ENCODE measurements at regions not wholly inside any gene's neighbourhood (a gene's known extent, or its start where the extent isn't known, plus 50 kb on each side); places are given as distances from the start of the nearest gene placed in this dataset.

DNA sequence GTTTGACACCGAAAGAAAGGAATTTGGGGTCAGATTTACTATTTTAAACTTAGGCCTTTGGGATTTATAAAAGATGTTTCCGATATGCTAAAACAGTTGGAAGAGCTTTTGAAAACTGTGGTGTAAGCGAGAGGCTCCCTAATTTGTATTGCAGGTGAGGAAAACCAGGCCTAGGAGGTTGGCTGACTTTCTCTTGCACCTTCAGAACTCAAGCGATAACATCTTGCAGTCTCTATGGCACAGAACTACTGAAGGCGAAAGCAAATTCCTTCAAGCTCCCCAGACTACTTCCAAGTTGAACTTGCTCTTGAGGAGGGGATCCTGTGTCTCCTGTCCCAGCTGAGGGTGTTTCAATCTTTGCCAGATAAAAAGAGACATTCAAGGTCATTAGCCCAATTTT is 685.7 kb downstream of the ADGRL2 start:
- TF ChIP-seq POLR2AphosphoS5 (IDR thresholded peaks at IDR 0.05; ENCODE audit: low read depth, low read length) (no peak), TAF1 (IDR thresholded peaks at IDR 0.05; ENCODE audit: borderline replicate concordance, insufficient read depth, low read length) (no peak), SIN3A (IDR thresholded peaks at IDR 0.05; ENCODE audit: borderline replicate concordance, insufficient read depth, low read length) (no peak), FOXP2 (optimal IDR thresholded peaks at IDR 0.05; ENCODE audit: borderline replicate concordance, extremely low read depth, extremely low read length, insufficient read depth) (no peak)
- TF ChIP-seq, protein P1, sequence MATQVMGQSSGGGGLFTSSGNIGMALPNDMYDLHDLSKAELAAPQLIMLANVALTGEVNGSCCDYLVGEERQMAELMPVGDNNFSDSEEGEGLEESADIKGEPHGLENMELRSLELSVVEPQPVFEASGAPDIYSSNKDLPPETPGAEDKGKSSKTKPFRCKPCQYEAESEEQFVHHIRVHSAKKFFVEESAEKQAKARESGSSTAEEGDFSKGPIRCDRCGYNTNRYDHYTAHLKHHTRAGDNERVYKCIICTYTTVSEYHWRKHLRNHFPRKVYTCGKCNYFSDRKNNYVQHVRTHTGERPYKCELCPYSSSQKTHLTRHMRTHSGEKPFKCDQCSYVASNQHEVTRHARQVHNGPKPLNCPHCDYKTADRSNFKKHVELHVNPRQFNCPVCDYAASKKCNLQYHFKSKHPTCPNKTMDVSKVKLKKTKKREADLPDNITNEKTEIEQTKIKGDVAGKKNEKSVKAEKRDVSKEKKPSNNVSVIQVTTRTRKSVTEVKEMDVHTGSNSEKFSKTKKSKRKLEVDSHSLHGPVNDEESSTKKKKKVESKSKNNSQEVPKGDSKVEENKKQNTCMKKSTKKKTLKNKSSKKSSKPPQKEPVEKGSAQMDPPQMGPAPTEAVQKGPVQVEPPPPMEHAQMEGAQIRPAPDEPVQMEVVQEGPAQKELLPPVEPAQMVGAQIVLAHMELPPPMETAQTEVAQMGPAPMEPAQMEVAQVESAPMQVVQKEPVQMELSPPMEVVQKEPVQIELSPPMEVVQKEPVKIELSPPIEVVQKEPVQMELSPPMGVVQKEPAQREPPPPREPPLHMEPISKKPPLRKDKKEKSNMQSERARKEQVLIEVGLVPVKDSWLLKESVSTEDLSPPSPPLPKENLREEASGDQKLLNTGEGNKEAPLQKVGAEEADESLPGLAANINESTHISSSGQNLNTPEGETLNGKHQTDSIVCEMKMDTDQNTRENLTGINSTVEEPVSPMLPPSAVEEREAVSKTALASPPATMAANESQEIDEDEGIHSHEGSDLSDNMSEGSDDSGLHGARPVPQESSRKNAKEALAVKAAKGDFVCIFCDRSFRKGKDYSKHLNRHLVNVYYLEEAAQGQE (IDR thresholded peaks at IDR 0.05; ENCODE audit: insufficient read depth in 1 of 2, low read depth in 2 of 2, low read length in 2 of 2): no peak
